Stimulated activated naive CD8-positive, alpha-beta T cell treated with anti-CD3 and anti-CD28 coated beads, Interleukin-15, Interleukin-2, amounts not matched to agents 100 U/mL and 50 U/mL, for 24 hours (primary cell): ENCODE measurements at regions not wholly inside any gene's neighbourhood (a gene's known extent, or its start where the extent isn't known, plus 50 kb on each side); places are given as distances from the start of the nearest gene placed in this dataset.

ENCODE experiments used
- ATAC-seq: fragments of 150-1000 bp; cut with Tn5 transposase; one replicate; pipeline ENCODE4 v1.10.0; 2021
- DNase-seq: peaks from one replicate; pipeline ENCODE4 v3.0.0; 2021

DNA sequence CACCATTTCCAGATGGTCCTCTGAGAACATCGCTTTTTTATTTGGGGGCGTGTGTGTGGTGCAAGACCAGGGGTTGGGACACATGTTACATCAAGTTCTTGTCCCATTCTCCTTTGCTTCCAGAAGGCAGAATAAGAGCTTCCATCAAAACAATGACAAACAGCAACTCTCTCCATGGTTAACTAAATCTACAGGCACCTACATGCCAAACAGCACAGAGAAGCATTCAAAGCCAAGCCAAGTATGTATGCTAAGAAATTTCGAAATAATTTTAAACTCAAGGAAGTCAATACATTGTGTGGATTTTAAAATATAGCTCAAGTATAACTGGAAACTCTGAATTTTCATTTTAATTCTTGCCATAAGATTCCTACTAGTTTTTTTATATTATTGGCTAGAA lies 105.6 kb downstream of the SEC61B start:
- DNase-seq = no peak
- ATAC-seq = no peak

DNA sequence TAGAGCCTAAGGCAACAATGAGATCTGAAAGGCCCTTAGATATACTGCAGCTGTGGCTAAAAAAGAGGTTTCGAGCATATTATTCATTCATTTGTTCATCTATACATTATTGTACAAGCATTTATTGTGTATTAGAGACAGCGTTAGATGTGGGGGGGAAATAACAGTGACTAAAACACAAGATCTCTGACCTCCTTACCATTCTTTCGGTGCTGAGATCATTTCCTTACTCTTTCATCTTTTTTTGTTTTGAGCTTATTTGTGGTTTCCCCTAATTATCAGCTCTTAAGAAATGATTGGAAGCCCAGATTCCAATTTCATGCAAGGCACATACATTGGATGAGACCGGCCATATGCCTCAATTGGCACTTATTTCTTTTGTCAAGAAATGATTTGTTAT lies 113.2 kb downstream of the SEC61B start:
- DNase-seq (no peak), ATAC-seq (no peak)

DNA sequence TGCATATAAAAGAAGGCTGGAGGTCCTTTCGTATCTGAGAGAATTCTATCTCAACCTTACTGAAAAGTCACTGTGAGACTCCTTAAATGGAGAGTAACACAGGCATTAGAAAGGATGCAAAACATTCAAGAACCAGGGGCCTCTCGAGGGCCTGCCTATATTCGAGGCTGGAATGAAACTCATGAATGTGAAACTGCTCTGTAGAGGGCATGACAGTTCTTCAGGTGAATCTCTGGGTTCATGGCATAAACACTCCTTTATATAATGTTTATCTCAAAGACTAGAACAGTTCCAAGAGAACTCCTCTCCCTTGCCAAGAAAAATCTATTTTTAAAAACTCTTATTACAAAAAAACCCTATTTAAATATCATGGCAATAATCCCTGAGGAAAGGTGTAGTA lies 113.9 kb downstream of the SEC61B start:
- ATAC-seq (no peak), DNase-seq (no peak)

DNA sequence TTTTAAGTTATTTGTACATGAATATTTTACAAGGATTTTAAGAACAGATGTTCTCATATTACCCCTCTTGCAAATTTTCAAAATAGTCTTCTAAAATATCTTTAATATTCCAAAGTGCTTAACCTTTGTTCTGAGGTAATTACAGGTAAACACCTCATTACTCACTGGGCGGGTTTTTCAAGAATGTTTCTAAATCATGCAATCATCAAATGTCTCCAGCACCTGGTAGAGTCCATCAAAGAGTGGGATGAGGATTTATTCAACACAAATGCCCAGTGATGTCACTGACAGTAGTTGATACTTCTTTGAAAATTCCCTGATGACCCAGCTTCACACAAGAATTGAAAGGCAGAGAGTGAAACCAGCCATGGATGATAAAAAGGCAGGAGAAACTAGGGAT lies 114.4 kb downstream of the SEC61B start:
- ATAC-seq (no peak), DNase-seq (no peak)

DNA sequence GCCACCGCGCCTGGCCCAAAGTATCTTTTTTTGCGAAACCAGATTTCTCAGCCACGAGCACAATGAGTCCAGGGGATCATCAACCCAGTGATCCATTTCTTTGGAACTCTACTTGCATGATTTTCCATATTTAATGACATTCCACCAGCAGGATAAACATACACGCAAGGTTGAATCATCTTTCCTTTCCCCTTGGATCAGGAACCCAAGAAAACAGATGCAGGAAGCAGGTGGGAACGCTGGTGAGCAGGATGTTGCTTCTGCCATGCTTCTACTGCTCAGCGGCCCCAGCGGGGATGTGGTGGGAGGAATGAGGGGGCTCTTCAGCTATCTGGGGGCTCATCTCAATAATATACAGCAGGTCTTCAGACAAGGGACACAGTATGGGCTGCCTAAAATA lies 118.2 kb downstream of the SEC61B start:
- ATAC-seq = no peak

DNA sequence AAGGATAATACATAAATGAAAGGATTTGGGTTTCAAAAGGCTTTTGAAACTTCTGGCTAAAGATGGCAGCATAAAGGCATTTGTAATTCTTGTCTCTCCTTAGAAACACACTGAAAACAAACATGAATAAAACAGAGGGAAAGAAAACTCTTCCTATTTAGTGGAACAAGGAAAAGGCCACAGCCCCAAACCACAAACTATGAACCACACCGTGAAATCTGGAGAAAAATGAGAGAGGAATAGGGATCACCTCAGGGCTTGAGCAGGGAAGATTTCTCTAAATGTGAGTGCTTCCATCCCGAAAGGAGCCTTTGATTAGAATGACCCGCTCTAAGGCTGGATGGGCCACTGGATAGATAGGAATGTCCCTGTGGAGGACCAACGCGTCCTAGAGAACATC lies 119.6 kb downstream of the SEC61B start:
- no peak for ATAC-seq
- no peak for DNase-seq

More for the DNA sequence above, 118.2 kb downstream of the SEC61B start:
- no peak for DNase-seq

DNA sequence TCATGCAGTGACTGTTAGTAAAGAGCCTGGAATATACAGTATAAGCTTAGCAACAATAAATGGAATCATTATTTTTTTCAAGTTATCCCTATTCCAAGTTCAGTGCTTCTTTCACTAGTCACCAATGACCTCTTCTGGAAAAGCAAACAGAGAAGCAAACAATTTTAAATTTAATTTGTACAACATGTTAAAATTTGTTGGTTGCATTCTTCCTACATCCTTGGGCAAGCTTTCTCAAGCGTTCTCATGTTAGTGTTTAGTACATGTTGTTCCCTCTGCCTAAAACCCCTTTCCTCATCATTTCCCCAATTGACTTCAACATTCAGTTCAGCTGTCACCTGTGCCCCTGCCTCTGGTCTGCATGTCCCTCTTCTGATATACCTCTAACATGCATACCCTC lies 123.4 kb downstream of the SEC61B start:
- ATAC-seq (no peak), DNase-seq (no peak)

DNA sequence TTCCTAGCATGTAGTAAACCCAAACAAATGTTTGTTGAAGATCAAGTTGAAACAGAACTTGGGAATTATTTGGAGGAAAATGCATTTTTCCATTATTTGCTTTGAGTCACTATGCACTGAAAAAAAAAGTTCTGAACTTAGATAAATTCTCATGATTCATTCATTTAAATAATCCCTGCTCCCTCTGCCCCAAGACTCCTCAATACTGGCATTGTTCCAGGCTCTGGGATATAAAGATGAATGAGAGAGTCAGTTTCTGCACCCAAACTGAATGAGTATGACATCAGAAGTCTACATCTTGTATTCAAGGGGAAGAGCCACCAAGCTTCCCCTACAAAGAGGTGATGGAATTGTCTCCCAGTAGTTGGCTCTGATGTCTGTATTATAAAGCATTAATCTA lies 123.9 kb downstream of the SEC61B start:
- no peak for DNase-seq
- ATAC-seq = no peak

DNA sequence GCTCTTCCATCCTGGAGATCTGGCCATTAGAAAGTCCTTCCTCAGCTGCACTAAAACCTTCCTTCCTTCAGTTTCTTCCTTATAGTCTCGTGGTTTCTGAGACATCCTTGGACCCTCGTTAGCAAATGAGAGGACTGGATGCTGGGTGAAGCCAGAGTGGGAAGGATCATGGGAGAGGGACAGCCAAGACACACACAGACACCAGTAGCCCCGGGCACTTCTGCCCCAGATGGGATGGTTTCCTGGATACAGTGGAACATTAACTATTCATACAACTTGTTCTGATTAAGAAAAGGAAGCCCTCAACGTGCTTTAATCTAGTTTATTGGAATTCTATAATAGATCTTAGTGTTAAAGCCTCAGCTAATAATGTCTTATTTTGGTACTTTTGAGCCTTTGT lies 125.5 kb downstream of the SEC61B start:
- DNase-seq (no peak), ATAC-seq (no peak)

DNA sequence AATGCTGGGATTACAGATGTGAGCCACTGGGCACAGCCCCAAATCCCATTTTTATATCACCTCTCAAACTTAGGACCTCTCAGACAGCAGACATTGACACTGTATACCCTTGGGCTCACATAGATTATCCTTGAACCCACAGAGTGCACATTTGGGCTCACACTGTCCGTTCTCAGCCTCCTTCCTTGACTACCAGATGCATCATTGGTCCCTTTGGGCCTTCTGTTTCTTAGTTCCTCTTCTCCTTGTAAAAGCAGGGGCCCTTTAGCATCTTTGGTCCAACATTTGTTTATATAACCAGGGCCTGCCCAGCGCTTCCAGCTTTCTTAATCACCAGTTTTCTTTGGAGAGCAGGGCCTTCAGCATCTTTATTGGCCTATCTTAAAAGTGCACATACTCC lies 126.2 kb downstream of the SEC61B start:
- ATAC-seq = no peak
- DNase-seq = no peak

DNA sequence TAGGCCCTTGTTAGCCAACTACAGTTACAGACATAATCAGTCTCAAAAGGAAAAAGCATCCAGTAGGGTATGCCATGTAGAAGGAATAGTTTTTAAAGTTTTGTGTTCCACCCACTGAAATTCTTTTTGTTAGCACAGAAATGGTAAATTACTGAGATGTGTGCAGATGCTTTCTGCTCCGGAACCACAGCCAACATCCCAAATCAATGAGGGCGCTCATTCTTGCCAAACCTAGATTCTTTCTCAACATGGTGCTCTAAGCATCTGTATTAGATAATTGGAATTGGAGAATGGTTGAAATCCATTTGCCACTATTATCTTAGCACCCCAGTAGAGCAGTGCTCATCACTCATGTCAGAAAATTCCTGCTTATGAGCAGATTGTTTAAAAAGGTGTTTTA lies 127.8 kb downstream of the SEC61B start:
- DNase-seq = no peak
- ATAC-seq = no peak

DNA sequence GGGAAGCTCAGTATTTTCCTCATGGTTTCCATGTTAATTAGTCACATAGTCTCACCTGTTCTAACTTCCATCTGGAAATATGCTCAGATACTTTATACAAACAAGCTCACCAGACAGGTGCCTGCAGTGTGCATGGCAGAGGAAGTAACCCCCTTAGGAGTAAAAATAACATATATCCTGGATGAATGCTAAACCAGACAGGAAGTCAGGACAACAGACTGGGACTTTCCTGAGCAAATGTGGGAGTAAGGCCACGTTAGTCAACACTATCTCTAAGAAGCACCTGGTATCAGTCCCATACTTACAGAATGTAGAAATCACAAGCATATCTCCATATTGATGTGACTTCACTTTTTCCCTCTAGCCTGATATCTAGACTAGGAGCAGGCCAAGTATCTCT lies 128.4 kb downstream of the SEC61B start:
- no peak for DNase-seq
- no peak for ATAC-seq

DNA sequence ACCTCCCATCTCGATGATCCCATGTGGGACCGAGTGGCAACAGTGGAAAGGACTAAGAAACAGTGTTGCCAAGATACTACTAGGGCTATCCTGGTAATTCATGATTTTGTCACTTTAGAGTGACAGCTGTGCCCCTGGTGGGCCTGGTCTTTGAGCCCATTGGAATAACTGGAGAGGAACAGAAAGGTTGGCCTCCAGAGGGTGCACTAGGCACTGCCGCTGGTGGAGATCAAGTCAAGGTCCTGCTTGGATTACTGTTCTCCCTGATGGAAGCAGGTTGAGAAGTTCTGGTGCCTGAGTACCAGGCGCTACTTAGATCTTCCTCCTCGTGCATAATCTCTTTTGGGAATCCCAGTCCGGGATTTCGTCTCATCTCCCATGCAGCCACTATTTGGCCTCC lies 129.6 kb downstream of the SEC61B start:
- DNase-seq (no peak), ATAC-seq (no peak)

DNA sequence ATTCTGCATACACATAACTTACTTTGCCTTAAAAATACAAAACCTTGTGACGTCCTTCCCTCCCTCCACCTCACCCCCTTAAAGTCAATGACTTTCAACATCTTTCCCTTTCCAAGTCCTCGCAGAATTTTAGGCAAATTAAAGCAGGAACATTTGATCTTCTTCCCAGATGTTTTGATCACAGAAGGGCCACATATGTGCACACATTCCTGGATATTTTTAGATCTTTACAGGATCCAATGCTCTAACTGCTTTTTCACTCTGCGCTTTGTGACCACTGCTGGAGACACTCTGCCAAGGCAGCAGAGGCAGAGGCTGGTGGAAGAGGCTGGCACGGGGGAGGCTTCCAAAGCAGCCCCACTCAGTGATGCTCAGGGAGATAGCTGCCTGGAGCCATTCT lies 130.7 kb downstream of the SEC61B start:
- ATAC-seq (no peak), DNase-seq (no peak)

DNA sequence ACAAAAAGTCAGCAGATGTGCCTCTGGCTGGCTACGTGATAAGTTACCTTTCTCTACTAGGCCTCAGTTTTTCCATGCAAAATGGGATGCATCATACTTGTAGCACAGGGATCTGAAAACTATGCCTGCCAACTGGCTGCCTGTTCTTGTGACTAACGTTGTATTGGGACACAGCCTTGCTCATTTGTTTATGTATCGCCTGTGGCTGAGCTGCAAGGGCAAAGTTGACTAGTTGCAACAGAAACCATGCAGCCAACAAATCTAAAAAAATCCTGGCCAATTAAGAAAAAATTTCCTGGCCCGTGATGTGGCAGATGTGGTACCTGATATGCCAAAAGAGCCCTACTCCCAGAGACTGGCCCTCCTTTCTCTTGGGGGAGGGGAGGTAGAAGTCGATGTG lies 131.3 kb downstream of the SEC61B start:
- ATAC-seq (no peak), DNase-seq (no peak)

DNA sequence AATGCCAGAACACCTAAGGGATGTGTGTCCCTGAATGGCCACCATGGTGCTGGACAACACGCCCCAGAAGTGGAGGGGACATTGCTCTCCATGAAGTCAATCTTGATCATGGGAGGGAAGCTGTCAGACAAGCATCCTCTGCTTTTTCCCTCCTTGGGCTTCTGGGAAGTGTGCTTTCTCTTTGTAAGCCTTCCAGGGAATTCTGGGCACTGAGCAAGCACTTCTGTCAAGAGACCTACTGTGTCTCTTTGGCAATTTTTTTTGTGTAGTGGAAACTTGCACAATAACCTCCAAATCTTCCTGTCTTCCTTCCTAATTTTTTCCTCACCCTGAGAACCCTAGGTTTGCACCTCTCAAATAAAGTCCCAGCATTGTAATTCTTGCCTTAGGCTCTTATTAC lies 132.0 kb downstream of the SEC61B start:
- no peak for ATAC-seq
- no peak for DNase-seq

DNA sequence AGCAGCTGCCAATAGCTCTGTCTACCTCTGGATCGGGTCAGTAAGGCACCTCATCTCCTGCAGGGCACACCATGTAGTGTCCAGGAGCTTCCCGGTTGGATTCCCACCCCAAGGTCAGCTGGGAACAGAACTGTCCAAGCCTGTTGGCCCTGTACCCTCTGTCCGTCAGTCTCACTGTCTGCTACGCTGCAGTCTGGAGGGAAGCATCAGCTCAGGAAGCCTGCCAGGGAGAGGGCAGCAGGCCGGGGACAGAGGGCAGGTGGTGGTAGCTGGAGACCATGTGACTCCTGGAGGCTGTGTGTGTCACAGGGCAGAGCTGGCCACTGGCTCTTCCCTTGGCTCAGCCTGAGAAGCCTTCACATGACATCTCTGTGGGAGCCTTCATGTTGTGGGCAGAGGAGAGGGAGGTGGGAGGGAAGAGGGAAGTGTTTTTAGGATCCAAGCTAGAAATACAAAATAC lies 134.5 kb downstream of the SEC61B start:
- ATAC-seq (no peak), DNase-seq (no peak)

DNA sequence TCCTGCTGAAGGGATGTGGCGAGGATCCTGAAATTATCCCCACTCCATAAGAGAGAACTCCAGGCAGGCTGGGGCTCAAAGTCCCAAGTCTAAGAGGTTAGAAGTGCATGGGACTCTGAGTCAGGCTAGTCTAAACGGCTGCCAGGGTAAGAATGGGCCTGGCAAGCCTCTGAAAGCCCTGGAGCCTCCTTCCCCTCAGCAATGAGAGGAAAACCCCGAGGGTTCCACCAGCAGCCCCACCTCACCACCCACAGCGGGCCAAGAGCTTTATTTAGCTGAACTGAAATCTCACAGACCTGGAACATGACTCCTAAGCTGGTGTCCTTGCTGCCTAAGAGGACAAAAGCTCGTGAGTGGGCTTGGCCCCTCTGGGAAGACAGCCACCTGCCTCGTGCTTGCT lies 135.5 kb downstream of the SEC61B start:
- DNase-seq (no peak), ATAC-seq (no peak)

DNA sequence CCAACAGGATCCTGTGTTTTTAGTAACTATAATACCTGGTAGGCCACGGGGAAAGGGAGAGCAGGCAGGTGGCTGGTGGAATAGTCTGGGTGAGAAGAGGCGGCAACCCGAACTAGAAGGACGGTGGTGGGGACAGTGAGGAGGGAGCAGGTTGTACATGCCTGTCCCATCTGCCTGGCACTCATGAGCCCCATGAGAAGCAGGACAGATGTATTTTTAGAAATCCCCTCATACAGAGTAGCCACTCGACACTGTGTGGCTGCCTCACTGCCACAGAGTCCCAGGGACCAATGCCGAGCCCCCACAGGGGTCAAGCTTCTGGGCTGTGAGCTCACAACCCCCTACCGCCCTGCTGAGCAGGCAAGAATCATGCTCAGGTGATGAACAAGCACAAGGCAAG lies 136.6 kb downstream of the SEC61B start:
- DNase-seq (no peak), ATAC-seq (no peak)

DNA sequence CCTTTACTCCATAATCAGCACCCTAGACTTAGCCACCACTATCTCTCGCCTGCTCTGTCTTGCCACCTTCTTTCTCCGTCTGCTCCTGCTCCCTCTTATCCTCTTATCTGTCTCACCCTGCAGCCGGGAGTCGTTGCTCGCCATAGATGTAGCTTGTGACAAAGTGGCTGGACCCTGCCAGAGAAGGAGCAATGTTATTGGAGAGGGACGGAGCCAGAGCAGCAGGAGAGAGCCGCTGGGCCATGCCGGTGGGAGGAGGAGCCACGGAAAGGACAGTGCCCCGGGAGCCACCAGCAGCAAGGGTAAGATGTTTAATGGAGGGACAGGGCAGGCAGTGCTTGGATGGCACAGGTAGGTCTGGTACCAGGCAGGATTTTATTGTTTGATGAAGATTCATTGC lies 137.3 kb downstream of the SEC61B start:
- peak; percentile 19 for ATAC-seq
- DNase-seq = no peak

DNA sequence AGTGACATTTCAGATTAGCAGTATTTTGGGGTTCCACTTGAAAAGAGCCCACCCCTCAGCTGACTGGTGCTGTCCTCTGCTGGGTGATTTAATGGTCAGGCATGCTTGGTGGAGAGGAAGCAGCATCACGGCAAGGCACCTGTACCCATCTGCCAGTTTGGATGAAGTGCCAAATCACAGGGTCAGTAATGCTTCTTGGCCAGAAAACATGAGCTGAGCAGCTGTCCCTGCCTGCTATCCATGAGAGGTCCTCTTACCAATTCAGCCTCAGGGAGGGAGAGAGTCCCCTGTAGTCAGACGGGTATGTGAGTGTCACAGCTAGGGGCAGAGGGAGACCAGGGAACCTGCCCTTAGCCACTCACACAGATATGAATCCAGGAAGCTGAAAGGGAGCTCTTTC lies 137.9 kb downstream of the SEC61B start:
- DNase-seq (no peak), ATAC-seq (no peak)

DNA sequence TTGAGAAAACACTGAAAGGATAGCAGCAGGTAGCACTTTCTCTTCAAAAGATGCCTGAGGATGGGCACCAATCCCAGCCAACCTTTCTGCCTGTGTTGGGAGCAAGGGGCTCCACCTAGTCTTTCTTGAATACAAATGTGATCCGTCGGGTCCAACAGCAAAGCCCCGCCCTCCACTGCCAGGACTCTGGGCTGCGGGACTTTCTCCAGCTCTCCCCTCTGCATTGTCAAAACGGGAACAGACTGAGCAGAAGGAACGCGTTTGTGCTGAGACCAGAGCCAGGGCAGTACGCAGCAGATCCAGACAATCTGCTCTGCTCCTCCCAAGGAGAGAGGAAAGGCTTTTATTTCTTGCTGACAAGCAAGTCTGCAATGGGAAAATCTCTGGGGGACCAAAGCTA lies 139.7 kb downstream of the SEC61B start:
- ATAC-seq (no peak), DNase-seq (no peak)

DNA sequence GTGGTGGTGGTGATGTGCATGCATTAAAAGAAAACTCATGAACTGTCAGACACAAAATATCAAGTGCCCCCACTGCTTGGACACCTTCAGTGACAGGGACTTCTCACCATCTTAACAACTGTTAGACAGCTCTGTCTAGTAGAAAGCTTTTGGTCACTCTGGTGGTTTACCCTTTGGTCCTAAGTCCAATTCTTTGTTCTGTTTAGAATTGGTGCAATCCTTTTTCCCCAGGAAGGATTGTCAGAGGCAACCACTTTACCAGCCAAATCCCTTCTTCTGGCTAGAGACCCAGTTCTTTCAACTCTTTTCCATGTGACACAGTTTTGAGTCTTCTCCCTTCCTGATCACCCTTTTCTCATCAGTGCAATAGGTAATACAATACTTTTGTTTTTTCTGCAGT lies 140.2 kb downstream of the SEC61B start:
- ATAC-seq (no peak), DNase-seq (no peak)

DNA sequence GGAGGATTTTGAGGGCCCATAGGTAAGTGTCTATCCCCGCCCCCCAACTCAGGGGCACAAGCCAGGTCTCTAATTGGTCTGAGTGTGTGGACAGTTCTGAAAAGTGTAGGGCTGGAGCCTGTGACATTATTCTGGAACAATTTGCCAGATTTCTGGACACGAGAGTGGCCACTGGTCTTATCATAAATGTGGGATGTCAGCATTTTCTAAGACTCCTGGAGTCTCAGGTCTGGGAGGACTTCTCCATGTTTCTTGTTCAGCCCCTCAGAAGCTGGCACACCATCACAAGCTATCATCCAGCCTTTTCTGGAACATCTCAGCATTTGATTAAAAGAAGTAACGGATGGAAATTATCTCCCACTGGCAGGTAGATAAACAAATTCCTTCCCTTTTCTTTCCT lies 141.4 kb downstream of the SEC61B start:
- no peak for DNase-seq
- no peak for ATAC-seq

DNA sequence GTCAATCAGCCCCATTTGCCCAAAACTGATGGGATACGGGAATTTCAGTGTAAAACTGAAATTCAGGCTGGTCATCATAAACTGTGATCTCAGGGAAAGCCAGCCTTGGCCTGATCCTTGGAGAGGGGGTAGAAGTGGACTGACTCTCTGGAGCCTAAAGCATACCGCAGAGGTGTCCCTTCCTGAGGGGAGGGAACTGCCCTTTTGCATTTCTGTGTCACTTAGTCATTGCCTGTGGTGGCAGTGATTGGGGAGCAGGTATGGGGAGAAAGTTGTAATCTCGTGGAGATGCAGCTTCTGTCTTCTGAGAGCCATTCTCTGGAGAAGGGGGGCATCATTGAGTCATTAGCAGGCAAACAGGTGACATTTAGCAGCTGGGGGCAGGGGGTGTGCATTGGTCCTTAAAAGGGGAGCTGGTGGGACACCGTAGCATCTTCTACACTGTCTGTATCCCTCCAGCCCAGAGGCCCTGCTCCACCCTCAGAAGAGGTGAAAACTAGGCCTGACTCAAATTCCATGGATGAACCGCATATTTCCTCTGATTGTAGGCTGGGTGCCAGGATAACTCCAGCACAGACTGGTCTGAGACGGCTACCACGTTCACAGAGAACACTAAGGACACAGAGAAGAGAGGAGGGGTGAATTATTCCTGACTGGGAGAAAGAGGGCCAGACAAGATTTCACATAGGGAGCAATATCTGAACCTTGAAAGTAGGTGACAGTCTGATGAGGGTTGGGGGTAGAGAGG lies 143.3 kb downstream of the SEC61B start:
- ATAC-seq (no peak), DNase-seq (no peak)
